MCF 10A (cell line): ENCODE measurements at regions not wholly inside any gene's neighbourhood (a gene's known extent, or its start where the extent isn't known, plus 50 kb on each side); places are given as distances from the start of the nearest gene placed in this dataset.

ENCODE experiments used
- BruUV-seq: library from RNA; stranded (reverse); fragments of 400-500 nt; replicated peaks from 2 replicates; lab custom pipeline; 2021; lab: Mats Ljungman, UMichigan
- CTCF ChIA-PET: fragments of 300-600 bp; sonication (Branson Sonifier 250); formaldehyde crosslinking; extraction: SDS; loops from one replicate; lab custom pipeline; 2021; ENCODE audit warnings: antibody characterized with exemption, inconsistent platforms; lab: Yijun Ruan, JAX
- POLR2A ChIA-PET: fragments of 300-600, 350-650 bp; sonication (Branson Sonifier 250); formaldehyde crosslinking; extraction: SDS; loops from one replicate; lab custom pipeline; 2020; ENCODE audit warnings: antibody characterized with exemption, inconsistent platforms; lab: Yijun Ruan, JAX
- DNase-seq: peaks from one replicate; pipeline ENCODE4 v3.0.0-alpha.2; 2018; ENCODE audit not compliant: unreplicated experiment
- H3K27ac Mint-ChIP-seq: one replicate; pipeline ENCODE4 v1.8.0; 2022; ENCODE audit warnings: mild to moderate bottlenecking, low read depth, mixed read lengths; ENCODE audit not compliant: unreplicated experiment
- H3K27me3 Mint-ChIP-seq: one replicate; pipeline ENCODE4 v1.8.0; 2022; ENCODE audit warnings: mixed read lengths; ENCODE audit not compliant: insufficient read depth, unreplicated experiment
- H3K36me3 Mint-ChIP-seq: one replicate; pipeline ENCODE4 v1.8.0; 2022; ENCODE audit warnings: mild to moderate bottlenecking, moderate library complexity, mixed read lengths; ENCODE audit not compliant: insufficient read depth, unreplicated experiment
- H3K4me1 Mint-ChIP-seq: one replicate; pipeline ENCODE4 v1.8.0; 2022; ENCODE audit warnings: mixed read lengths; ENCODE audit not compliant: insufficient read depth, unreplicated experiment
- H3K4me3 Mint-ChIP-seq: one replicate; pipeline ENCODE4 v1.8.0; 2022; ENCODE audit warnings: mild to moderate bottlenecking, moderate library complexity, mixed read lengths; ENCODE audit not compliant: unreplicated experiment
- H3K9me3 Mint-ChIP-seq: one replicate; pipeline ENCODE4 v1.8.0; 2022; ENCODE audit warnings: mixed read lengths; ENCODE audit not compliant: unreplicated experiment
- CTCF ChIP-seq: fragments of 200-600 bp; IDR thresholded peaks from one replicate; pipeline ENCODE4 v1.8.0; 2022; ENCODE audit warnings: antibody characterized with exemption, mild to moderate bottlenecking; ENCODE audit not compliant: unreplicated experiment
- intact Hi-C: fragments of 100-400 bp; cut with micrococcal nuclease; formaldehyde crosslinking; loops from 2 replicates; pipeline ENCODE4 v1.14.1; 2022

- no peaks in the 10 kb centered on the region for H3K9me3 Mint-ChIP-seq
- H3K27me3 Mint-ChIP-seq: no peaks in the 10 kb centered on the region
- BruUV-seq: TSS peak; percentile 51
- no peaks in the 10 kb centered on the region for H3K36me3 Mint-ChIP-seq
- no peak for TF ChIP-seq CTCF
- POLR2A ChIA-PET: interaction anchor here (0.7 to 13.6 kb wide), 10 partner anchors 9 to 77 kb away, joined by 3 to 181 read pairs (median 11); no protein-coding TSS in a partner anchor
- intact Hi-C loops: no loop called here
- CTCF ChIA-PET: interaction anchor here (0.6 to 7.2 kb wide), 18 partner anchors 8 to 1964 kb away, joined by 3 to 49 read pairs (median 4); no protein-coding TSS in a partner anchor
- H3K27ac Mint-ChIP-seq: peak within 1 kb of the TSS; percentile 27
- H3K4me1 Mint-ChIP-seq: peaks cover 25% of the 10 kb centered on the region
- H3K4me3 Mint-ChIP-seq: peak within 1 kb of the TSS; percentile 66
- DNase-seq: no peak
Observed at GRCh38 chr3:159839561-159840379, 148.9 kb upstream of the IL12A start, which contains the start of gene SCHIP1. Gene SCHIP1, plus strand, starts transcription at chr3:159839861.

- H3K4me3 Mint-ChIP-seq: peak overlapping the region; percentile 66
- intact Hi-C loops: no loop called here
- no peak for TF ChIP-seq CTCF
- H3K4me1 Mint-ChIP-seq: peaks cover 30% of the 10 kb centered on the region
- peak; percentile 92 for DNase-seq
- peak overlapping the region; percentile 80 for H3K27ac Mint-ChIP-seq
- H3K27me3 Mint-ChIP-seq: no peaks in the 10 kb centered on the region
- ChIA-PET CTCF (interaction anchor here (0.6 to 7.2 kb wide), 9 partner anchors 9 to 573 kb away, joined by 3 to 49 read pairs (median 4); no protein-coding TSS in a partner anchor), POLR2A (interaction anchor here (0.6 to 13.6 kb wide), 14 partner anchors 10 to 608 kb away, joined by 3 to 181 read pairs (median 7); no protein-coding TSS in a partner anchor)
- BruUV-seq: no TSS peak
- no peaks in the 10 kb centered on the region for H3K9me3 Mint-ChIP-seq
- no peaks in the 10 kb centered on the region for H3K36me3 Mint-ChIP-seq
Observed at GRCh38 chr3:159840703-159841299, 147.8 kb upstream of the IL12A start.

GRCh38 chr3:159841766-159842165 is 146.9 kb upstream of the IL12A start:
- no peak for DNase-seq
- intact Hi-C loops: no loop called here
- peak overlapping the region; percentile 66 for H3K4me3 Mint-ChIP-seq
- no peaks in the 10 kb centered on the region for H3K9me3 Mint-ChIP-seq
- CTCF ChIA-PET: interaction anchor here (0.9 to 7.2 kb wide), 7 partner anchors 10 to 204 kb away, joined by 3 to 49 read pairs (median 5); partner anchors contain the start of gene IL12A
- H3K36me3 Mint-ChIP-seq: no peaks in the 10 kb centered on the region
- TF ChIP-seq CTCF: no peak
- H3K27ac Mint-ChIP-seq: peak overlapping the region; percentile 80
- no TSS peak for BruUV-seq
- H3K4me1 Mint-ChIP-seq: peaks cover 30% of the 10 kb centered on the region
- H3K27me3 Mint-ChIP-seq: no peaks in the 10 kb centered on the region
- POLR2A ChIA-PET: interaction anchor here (0.9 to 13.6 kb wide), 8 partner anchors 10 to 560 kb away, joined by 3 to 181 read pairs (median 20); no protein-coding TSS in a partner anchor
